RPMI8226 (cell line): ENCODE measurements at regions not wholly inside any gene's neighbourhood (a gene's known extent, or its start where the extent isn't known, plus 50 kb on each side); places are given as distances from the start of the nearest gene placed in this dataset.

ENCODE experiments used
- DNase-seq: peaks from one replicate; pipeline ENCODE4 v3.0.0-alpha.2; 2015

GRCh38 chr10:58140691-58141347 lies 126.9 kb downstream of the IPMK start:
- no peak for DNase-seq

DNA sequence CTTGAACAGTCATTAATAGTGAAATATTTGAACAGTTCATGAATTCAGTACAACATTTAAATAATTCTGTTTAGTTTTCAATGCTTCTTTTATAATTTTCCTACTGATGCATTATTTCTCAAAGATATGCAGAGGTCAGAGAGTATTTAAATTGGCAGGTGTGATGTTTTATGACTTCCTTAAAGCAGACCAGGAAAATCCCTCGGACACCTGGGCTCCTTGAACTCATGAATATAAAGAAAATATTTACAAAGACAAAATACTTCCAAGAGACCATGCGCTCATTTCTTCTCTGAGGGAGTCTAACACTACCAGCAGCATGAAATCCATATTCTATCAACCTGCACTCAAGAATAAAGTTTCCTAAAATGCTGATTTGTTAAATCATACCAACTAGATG lies 127.6 kb downstream of the IPMK start:
- no peak for DNase-seq

GRCh38 chr10:58137813-58138212 lies 129.9 kb downstream of the IPMK start:
- DNase-seq = no peak

DNA sequence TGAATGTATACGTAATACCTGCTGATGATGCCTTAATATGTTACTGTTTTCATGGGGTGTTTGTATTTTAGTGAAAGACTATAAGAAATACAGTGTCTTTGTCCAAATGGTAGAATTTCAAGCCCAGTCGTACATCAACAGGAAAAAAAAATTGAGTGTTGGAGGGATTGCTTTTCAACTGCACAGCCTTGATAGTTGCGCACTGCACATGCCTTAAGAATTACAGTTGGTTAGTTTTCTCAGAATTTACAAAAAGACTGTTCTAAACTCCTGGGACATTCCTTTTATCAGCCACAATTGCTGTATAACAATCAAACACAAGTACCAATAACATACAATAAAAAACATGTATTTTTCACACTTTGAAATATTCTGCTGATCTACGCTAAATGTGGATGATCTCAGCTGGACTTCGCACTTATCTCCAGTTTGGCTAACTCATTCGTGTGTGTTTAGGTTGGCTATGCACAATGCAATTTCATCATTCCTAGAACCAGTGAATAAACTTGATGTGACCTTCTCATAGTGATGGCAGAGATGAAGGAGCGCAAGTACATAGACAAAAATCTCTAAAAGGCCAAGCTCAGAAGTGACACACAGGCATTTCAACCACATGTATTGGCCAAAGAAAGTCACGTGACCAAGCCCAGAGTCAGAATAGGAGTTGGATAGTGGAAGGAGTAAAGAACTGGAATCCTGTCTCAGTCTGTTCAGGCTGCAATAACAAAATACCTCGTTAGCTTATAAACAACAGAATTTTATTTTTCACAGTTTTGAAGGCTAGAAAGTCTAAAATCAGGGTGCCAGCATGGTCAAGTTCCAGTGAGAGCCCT lies 152.3 kb downstream of the IPMK start:
- no peak for DNase-seq

DNA sequence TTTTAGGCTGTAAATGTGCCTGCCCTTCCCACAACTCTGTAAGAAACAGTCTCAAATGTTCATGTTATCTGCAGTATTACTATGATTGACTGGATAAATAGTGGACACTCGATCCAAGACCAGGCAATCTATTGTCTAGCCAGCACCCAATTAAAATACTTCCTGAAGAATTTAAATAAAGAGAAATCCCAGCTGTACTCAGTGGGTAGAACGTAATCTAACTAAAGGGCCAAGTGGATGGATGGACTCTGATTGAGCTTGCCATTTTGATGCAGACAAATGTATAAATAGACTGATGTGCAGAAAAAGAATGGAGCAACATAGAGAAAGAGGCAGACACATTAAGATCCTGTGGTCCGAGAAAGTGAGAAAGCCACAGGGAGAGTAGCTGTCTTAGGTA lies 158.0 kb downstream of the IPMK start:
- DNase-seq = no peak

- DNase-seq = no peak
These were observed 160.2 kb downstream of the IPMK start for GRCh38 chr10:58107506-58107905.

- no peak for DNase-seq
These were observed 161.3 kb downstream of the IPMK start for GRCh38 chr10:58106211-58107035.

- no peak for DNase-seq
These were observed 163.3 kb downstream of the IPMK start for GRCh38 chr10:58104351-58104751.

- no peak for DNase-seq
These were observed 164.8 kb downstream of the IPMK start for GRCh38 chr10:58102897-58103296.

DNA sequence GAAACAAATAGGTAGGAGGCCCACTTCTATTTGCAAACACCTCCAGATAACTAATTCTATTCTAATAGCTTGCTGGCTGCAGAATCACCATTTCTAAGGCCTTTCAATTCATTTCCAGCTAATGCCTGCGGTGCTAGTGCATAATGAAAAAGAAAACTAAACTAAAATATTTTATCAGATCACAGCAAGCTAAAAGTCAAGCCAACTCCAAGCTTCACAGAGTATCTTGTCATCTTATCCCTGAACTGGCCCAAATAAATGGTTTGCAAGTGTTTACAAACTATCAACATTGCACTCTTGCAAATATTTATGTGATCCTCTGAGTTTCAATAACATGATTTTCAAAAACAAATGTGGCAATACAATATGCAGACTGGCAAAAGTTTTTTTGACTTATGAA lies 166.0 kb downstream of the IPMK start:
- no peak for DNase-seq

DNA sequence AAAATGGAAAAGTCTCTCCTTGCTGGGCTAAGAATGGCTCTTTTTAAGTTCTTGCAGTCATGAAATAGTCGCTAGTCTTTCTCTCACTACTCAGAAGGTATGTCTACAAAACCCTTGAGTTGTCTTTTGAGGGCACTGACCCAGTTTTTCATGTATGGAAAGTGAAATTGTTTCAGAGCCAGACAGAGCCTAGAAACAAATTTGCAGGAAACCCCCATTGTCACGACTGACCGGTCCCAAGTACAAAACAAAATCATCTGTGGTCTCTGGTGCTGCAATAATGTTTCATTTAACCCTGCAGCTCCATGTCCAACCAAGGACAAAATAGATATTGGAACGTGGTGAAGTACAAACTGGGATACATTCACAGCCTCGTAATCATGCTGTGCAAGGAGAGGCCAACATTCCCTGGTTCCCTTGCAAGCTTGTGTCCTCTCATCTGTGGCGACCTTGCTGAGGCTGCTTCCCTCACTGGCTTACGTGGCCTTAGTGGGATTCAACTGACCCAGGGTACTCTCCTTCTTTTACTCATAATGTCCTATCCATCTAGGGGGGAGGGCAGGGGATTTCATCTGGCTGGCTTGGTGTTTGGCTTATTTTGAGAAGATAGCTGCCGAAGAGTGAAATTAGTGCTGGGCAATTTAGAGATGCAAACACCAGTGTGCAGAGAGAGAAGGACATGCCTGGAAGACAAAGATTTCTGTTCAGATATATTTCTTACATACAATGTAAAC lies 172.5 kb downstream of the IPMK start:
- DNase-seq = no peak

GRCh38 chr10:58091886-58092285 lies 175.8 kb downstream of the IPMK start:
- DNase-seq = no peak

GRCh38 chr10:58089739-58090138 lies 178.0 kb downstream of the IPMK start:
- no peak for DNase-seq

GRCh38 chr10:58087896-58088295 lies 179.8 kb downstream of the IPMK start:
- DNase-seq = no peak

DNA sequence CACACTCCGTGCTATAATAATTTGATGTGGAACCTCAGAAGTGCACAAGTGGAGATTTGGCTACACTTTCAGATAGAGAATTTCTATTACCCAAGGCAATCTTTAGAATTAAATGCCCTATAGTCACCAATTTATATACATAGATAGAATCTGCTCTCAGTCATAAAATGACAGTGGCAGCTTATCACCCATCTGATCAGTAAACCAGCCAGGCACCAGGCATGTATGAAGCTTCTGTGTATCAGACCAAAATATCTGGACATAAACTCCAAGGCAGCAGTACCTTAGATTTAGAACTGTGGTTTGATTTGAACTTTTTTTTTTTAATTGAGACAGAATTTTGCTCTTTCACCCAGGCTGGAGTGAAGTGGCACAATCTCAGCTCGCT lies 180.9 kb downstream of the IPMK start:
- DNase-seq = no peak

GRCh38 chr10:58086144-58086762 lies 181.4 kb downstream of the IPMK start:
- DNase-seq = no peak

GRCh38 chr10:58082248-58082647 lies 185.4 kb downstream of the IPMK start:
- DNase-seq = no peak

GRCh38 chr10:58081353-58081752 lies 186.3 kb downstream of the IPMK start:
- no peak for DNase-seq

- no peak for DNase-seq
These were observed 188.2 kb downstream of the IPMK start for GRCh38 chr10:58079461-58079860.

DNA sequence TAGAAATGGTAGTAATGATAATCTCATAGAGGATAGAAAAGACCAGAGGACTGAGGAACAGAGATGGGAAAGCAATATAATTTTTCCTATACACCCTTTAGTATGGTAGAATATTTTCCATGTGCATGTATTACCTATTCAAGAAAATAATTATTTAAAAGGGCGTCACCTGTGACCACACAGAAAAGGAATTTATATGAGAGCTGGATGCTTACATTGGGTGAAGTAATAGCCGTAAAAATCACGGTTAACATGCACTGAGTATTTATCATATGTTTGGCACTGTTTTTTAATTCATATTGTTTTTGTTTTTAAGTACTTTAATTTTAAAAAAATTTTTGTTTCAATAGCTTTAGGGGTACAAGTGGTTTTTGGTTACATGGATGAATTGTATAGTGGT lies 195.1 kb downstream of the IPMK start:
- DNase-seq = no peak

DNA sequence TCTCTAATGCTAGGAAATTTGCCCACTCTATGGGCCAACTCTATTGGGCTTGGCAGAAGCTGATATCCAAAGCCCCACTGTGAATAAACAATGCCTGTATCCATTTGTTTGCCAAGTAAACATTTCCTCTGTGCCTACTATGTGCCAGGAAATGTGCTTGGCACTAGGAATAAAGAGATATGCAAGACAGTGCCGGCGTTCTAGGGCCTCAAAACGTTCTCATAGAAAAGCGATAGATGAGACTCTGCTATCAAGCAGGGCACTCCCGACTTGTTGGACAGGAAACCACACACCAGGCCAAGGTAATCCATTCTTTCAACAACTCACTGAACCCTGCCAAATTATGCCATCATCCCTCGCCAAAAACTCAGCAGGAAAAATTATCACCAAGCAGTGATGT lies 196.7 kb downstream of the IPMK start:
- no peak for DNase-seq

DNA sequence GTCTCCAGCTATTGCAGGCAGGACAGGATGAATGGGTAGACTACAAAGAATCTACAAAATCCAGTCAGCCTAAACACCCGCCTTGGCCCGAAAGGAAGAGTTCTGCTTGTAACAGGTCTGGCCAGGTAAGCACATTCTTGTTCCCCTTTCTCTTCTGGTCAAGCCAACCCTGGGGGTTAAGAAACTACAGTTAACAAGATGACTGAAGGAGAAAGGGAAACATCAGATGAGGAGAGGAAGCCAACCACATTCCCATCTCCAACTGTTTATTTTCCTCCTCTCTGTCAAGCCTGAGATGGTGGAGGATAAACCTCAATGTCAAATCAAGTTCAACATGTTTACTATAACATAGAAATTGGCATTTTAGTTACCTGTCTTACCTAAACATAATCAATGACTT lies 198.9 kb downstream of the IPMK start:
- DNase-seq = no peak

- DNase-seq = no peak
These were observed 200.7 kb downstream of the IPMK start for GRCh38 chr10:58066979-58067378.
